ENCODE measurements at regions not wholly inside any gene's neighbourhood (a gene's known extent, or its start where the extent isn't known, plus 50 kb on each side); places are given as distances from the start of the nearest gene placed in this dataset.
"Not testable (repeated sequence)": the region's sequence is repeated elsewhere in the genome, so short reads cannot be mapped to it uniquely, and the experiment has no call there.

GRCh38 chr6:3921663-3922062 is 72.5 kb downstream of the FAM50B start:
- no peaks in the 10 kb centered on the region for H3K36me3 ChIP-seq
- no peaks in the 10 kb centered on the region for H3K9me3 ChIP-seq
- no peak overlapping the region for H3K27ac ChIP-seq
- no peak for DNase-seq (ENCODE audit: low spot score)
- H3K4me3 ChIP-seq, result no peak overlapping the region
- no peaks in the 10 kb centered on the region for H3K27me3 ChIP-seq (replicated peaks; ENCODE audit: insufficient read depth)
- no peak for ATAC-seq (ENCODE audit: insufficient number of reproducible peaks, low FRiP score, low read depth)
- no peak for TF ChIP-seq CTCF (IDR thresholded peaks at IDR 0.05)
- H3K4me1 ChIP-seq (ENCODE audit: control insufficient read depth in 1 of 2, low read depth in 2 of 2), result no peaks in the 10 kb centered on the region

- not testable (repeated sequence) for DNase-seq (ENCODE audit: low spot score); ATAC-seq (ENCODE audit: insufficient number of reproducible peaks, low FRiP score, low read depth); H3K36me3 ChIP-seq; H3K4me3 ChIP-seq; H3K27me3 ChIP-seq (replicated peaks; ENCODE audit: insufficient read depth); H3K4me1 ChIP-seq (ENCODE audit: control insufficient read depth in 1 of 2, low read depth in 2 of 2); H3K9me3 ChIP-seq; H3K27ac ChIP-seq
These were observed 73.4 kb downstream of the FAM50B start for GRCh38 chr6:3922619-3923018.

GRCh38 chr6:3925223-3926149 is 76.3 kb downstream of the FAM50B start:
- H3K4me1 ChIP-seq (ENCODE audit: control insufficient read depth in 1 of 2, low read depth in 2 of 2), result peaks cover 0 to 17% of the 10 kb centered on the region in 2 donors
- not testable (repeated sequence) for DNase-seq (ENCODE audit: low spot score); H3K36me3 ChIP-seq; ATAC-seq (ENCODE audit: insufficient number of reproducible peaks, low FRiP score, low read depth); H3K27ac ChIP-seq; H3K9me3 ChIP-seq; H3K4me3 ChIP-seq; H3K27me3 ChIP-seq (replicated peaks; ENCODE audit: insufficient read depth)

- no peak for ATAC-seq (ENCODE audit: insufficient number of reproducible peaks, low FRiP score, low read depth)
- H3K4me3 ChIP-seq, result no peak overlapping the region
- no peak overlapping the region for H3K27ac ChIP-seq
- H3K9me3 ChIP-seq, result no peaks in the 10 kb centered on the region
- no peak for DNase-seq (ENCODE audit: low spot score)
- no peaks in the 10 kb centered on the region for H3K27me3 ChIP-seq (replicated peaks; ENCODE audit: insufficient read depth)
- H3K36me3 ChIP-seq, result no peaks in the 10 kb centered on the region
- TF ChIP-seq CTCF (IDR thresholded peaks at IDR 0.05), result no peak
- peaks cover 0 to 17% of the 10 kb centered on the region in 2 donors for H3K4me1 ChIP-seq (ENCODE audit: control insufficient read depth in 1 of 2, low read depth in 2 of 2)
These were observed 76.9 kb downstream of the FAM50B start for GRCh38 chr6:3926150-3926482.

- no peak overlapping the region for H3K27ac ChIP-seq
- H3K4me1 ChIP-seq (ENCODE audit: control insufficient read depth in 1 of 2, low read depth in 2 of 2), result peaks cover 0 to 22% of the 10 kb centered on the region in 2 donors
- no peak for ATAC-seq (ENCODE audit: insufficient number of reproducible peaks, low FRiP score, low read depth)
These were observed 78.9 kb downstream of the FAM50B start for GRCh38 chr6:3928111-3928510.

More at GRCh38 chr6:3928111-3928510, 78.9 kb downstream of the FAM50B start:
- no peak overlapping the region for H3K4me3 ChIP-seq
- H3K27me3 ChIP-seq (replicated peaks; ENCODE audit: insufficient read depth), result no peaks in the 10 kb centered on the region
- no peaks in the 10 kb centered on the region for H3K36me3 ChIP-seq
- TF ChIP-seq CTCF (IDR thresholded peaks at IDR 0.05), result no peak
- no peak for DNase-seq (ENCODE audit: low spot score)
- H3K9me3 ChIP-seq, result no peaks in the 10 kb centered on the region
